Keratinocyte (primary cell): ENCODE measurements at regions not wholly inside any gene's neighbourhood (a gene's known extent, or its start where the extent isn't known, plus 50 kb on each side); places are given as distances from the start of the nearest gene placed in this dataset.

Source experiments
- EZH2 ChIP-seq: IDR thresholded peaks from one replicate; pipeline ENCODE4 v1.6.1; 2012; ENCODE audit warnings: inconsistent platforms, mild to moderate bottlenecking, low read length, moderate library complexity
- TF ChIP-seq, protein P1 (sequence below), 3 experiments: IDR thresholded peaks in 1 of 3; conservative IDR thresholded peaks in 1 of 3; optimal IDR thresholded peaks in 1 of 3; 2 replicates in 2 of 3; 3 replicates in 1 of 3; pipeline versions ENCODE3 to v1.5.1; 2011; ENCODE audit warnings: low read length in 3 of 3, mild to moderate bottlenecking in 3 of 3, moderate library complexity in 2 of 3, control low read depth in 1 of 3, inconsistent platforms in 1 of 3; ENCODE audit not compliant: insufficient read depth in 2 of 3; ENCODE audit errors: extremely low read depth in 1 of 3

DNA sequence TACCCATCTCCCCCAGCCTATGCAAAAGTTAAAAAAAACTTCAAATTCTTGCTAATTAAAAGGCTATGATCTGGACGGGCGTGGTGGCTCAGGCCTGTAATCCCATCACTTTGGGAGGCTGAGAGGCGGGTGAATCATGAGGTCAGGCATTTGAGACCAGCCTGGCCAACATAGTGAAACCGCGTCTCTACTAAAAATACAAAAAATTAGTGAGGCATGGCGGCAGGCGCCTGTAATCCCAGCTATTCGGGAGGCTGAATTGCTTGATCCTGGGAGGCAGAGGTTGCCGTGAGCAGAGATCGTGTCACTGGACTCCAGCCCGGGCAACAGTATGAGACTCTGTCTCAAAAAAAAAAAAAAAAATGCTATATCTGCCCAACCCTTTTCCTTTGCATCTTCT, 925.4 kb downstream of the GALC start:
- TF ChIP-seq, protein P1, sequence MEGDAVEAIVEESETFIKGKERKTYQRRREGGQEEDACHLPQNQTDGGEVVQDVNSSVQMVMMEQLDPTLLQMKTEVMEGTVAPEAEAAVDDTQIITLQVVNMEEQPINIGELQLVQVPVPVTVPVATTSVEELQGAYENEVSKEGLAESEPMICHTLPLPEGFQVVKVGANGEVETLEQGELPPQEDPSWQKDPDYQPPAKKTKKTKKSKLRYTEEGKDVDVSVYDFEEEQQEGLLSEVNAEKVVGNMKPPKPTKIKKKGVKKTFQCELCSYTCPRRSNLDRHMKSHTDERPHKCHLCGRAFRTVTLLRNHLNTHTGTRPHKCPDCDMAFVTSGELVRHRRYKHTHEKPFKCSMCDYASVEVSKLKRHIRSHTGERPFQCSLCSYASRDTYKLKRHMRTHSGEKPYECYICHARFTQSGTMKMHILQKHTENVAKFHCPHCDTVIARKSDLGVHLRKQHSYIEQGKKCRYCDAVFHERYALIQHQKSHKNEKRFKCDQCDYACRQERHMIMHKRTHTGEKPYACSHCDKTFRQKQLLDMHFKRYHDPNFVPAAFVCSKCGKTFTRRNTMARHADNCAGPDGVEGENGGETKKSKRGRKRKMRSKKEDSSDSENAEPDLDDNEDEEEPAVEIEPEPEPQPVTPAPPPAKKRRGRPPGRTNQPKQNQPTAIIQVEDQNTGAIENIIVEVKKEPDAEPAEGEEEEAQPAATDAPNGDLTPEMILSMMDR (optimal IDR thresholded peaks at IDR 0.05 in 1 of 3, IDR thresholded peaks at IDR 0.05 in 1 of 3, conservative IDR thresholded peaks at IDR 0.05 in 1 of 3; ENCODE audit: extremely low read depth in 1 of 3, insufficient read depth in 2 of 3, low read length in 3 of 3), result no peak
- no peak for TF ChIP-seq EZH2
